ENCODE measurements at regions not wholly inside any gene's neighbourhood (a gene's known extent, or its start where the extent isn't known, plus 50 kb on each side); places are given as distances from the start of the nearest gene placed in this dataset.

DNA sequence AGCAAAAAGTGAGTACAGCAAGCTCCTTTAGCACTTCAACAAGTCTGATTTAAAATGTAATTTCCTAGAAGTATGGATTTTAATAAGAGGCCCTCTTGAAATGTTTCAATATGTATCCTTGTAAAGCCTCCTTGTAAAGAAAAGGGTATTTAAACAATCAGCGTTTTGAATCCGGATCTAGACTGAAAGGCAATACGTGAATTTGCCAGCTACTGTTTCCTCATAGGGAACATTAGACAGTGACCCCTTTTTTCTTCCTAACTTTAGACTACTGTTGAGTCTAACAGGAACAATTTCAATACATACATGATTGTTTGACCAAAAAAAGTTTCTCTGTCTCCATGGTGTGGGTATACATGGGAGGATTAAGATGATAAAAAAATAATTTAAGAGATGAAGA lies 395.0 kb downstream of the TFAP2A start:
- no peak for DNase-seq (ENCODE audit: extremely low read depth, low read depth)
- TF ChIP-seq, protein P1, sequence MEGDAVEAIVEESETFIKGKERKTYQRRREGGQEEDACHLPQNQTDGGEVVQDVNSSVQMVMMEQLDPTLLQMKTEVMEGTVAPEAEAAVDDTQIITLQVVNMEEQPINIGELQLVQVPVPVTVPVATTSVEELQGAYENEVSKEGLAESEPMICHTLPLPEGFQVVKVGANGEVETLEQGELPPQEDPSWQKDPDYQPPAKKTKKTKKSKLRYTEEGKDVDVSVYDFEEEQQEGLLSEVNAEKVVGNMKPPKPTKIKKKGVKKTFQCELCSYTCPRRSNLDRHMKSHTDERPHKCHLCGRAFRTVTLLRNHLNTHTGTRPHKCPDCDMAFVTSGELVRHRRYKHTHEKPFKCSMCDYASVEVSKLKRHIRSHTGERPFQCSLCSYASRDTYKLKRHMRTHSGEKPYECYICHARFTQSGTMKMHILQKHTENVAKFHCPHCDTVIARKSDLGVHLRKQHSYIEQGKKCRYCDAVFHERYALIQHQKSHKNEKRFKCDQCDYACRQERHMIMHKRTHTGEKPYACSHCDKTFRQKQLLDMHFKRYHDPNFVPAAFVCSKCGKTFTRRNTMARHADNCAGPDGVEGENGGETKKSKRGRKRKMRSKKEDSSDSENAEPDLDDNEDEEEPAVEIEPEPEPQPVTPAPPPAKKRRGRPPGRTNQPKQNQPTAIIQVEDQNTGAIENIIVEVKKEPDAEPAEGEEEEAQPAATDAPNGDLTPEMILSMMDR (IDR thresholded peaks at IDR 0.05; ENCODE audit: low read depth, low read length, missing control alignments): no peak
- H3K4me3 ChIP-seq (replicated peaks; ENCODE audit: low read depth, low read length): no peak overlapping the region

GRCh38 chr6:10014557-10014956 lies 400.3 kb downstream of the TFAP2A start:
- no peak overlapping the region for H3K4me3 ChIP-seq (replicated peaks; ENCODE audit: low read depth, low read length)
- DNase-seq (ENCODE audit: extremely low read depth, low read depth): peak; percentile 10
- TF ChIP-seq, protein P1 (IDR thresholded peaks at IDR 0.05; ENCODE audit: low read depth, low read length, missing control alignments): no peak

DNA sequence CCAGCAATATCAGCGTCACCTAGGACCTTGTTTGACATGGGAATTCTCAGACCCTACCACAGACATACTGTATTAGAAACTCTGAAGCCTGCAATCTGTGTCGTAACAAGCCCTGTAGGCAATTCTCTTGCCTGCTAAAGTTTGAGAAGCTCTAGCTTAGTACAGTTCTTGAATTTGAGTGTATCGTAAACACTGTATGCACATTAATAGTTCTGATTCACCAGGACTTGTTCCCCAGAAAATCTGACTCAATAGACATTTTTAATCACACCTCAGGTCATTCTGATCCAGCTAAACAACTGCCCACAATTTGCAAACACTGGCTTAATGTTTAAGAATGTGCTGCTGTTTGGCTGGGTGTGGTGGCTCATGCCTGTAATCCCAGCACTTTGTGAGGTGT lies 414.3 kb downstream of the TFAP2A start:
- H3K4me3 ChIP-seq (replicated peaks; ENCODE audit: low read depth, low read length): no peak overlapping the region
- no peak for DNase-seq (ENCODE audit: extremely low read depth, low read depth)
- TF ChIP-seq, protein P1 (IDR thresholded peaks at IDR 0.05; ENCODE audit: low read depth, low read length, missing control alignments): no peak

- DNase-seq (ENCODE audit: extremely low read depth, low read depth): no peak
- H3K4me3 ChIP-seq (replicated peaks; ENCODE audit: low read depth, low read length): no peak overlapping the region
- TF ChIP-seq, protein P1 (IDR thresholded peaks at IDR 0.05; ENCODE audit: low read depth, low read length, missing control alignments): no peak
These were observed 415.1 kb downstream of the TFAP2A start for GRCh38 chr6:9999796-10000195.

GRCh38 chr6:9986273-9986672 lies 428.6 kb downstream of the TFAP2A start:
- no peak overlapping the region for H3K4me3 ChIP-seq (replicated peaks; ENCODE audit: low read depth, low read length)
- no peak for DNase-seq (ENCODE audit: extremely low read depth, low read depth)
- TF ChIP-seq, protein P1 (IDR thresholded peaks at IDR 0.05; ENCODE audit: low read depth, low read length, missing control alignments): no peak

DNA sequence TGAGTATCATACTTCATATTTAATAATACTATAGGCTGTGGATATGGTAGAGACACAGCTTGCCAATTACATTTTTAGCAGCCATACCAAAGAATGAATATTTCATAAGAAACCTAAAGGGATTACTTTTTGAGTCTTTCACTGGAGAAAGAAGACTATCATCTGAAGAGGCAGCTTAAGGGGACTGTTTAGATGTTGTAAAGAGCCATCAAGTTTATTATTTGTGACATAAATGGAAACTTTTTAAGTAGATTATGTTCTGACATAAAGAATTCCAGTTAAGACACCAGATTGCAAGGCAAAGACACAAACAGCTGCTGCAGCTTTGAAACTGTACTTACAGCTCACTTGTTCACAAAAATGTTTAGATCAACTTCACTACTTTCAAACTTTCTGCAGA lies 429.4 kb downstream of the TFAP2A start:
- TF ChIP-seq, protein P1 (IDR thresholded peaks at IDR 0.05; ENCODE audit: low read depth, low read length, missing control alignments): no peak
- H3K4me3 ChIP-seq (replicated peaks; ENCODE audit: low read depth, low read length): no peak overlapping the region
- no peak for DNase-seq (ENCODE audit: extremely low read depth, low read depth)

GRCh38 chr6:9984607-9985006 lies 430.3 kb downstream of the TFAP2A start:
- H3K4me3 ChIP-seq (replicated peaks; ENCODE audit: low read depth, low read length): no peak overlapping the region
- TF ChIP-seq, protein P1 (IDR thresholded peaks at IDR 0.05; ENCODE audit: low read depth, low read length, missing control alignments): no peak
- DNase-seq (ENCODE audit: extremely low read depth, low read depth): no peak
